A673 (cell line): ENCODE measurements at regions not wholly inside any gene's neighbourhood (a gene's known extent, or its start where the extent isn't known, plus 50 kb on each side); places are given as distances from the start of the nearest gene placed in this dataset.

Experiments
- EZH2 ChIP-seq: fragments of 200-600 bp; sonication (generic); IDR thresholded peaks from 2 replicates; pipeline ENCODE4 v1.6.1; 2017; ENCODE audit warnings: borderline replicate concordance, low read depth, mild to moderate bottlenecking, mixed read lengths, antibody characterized with exemption, low read length; ENCODE audit not compliant: poor library complexity, severe bottlenecking
- TF ChIP-seq, protein P1 (sequence below): fragments of 300-800, 200-600 bp; sonication (generic); conservative IDR thresholded peaks from 2 replicates; pipeline ENCODE4 v1.5.1; 2017; ENCODE audit warnings: low read depth, mild to moderate bottlenecking, antibody characterized with exemption, low read length, moderate library complexity, mixed read lengths

DNA sequence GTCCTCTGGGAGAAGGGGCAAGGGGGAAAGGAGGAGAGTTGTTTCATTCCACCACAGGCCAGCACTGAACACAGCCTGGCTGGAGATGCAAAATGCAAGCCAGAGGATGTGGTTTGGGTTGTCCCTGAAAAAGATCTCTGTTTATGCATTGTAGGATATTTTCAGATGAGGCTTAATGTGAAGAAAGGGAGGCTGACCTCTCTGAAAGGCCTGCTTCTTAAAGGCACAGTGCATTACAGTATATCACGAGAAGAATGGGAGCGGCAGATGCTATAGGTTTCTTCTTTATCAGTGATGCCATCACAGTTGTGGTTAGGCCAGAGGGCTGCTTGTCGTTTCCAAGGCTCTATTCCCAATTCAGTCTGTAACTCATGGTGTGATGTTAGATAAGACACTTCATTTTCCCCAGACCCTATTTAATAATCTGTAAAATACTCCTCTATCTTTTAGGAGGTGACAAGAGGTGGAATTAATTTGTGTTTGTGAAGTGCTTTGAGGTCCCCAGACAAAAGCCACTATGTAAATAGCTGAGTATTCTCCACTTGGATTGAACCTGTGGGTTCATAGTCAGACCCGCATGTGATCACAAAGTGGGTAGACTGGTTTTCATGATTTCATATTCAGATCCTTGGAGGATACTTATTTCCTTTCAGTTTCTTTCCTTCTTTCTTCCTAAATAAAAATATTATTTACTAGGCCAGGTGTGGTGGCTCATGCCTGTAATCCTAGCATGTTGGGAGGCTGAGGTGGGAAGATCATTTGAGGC lies 76.5 kb upstream of the WDR26 start:
- TF ChIP-seq, protein P1, sequence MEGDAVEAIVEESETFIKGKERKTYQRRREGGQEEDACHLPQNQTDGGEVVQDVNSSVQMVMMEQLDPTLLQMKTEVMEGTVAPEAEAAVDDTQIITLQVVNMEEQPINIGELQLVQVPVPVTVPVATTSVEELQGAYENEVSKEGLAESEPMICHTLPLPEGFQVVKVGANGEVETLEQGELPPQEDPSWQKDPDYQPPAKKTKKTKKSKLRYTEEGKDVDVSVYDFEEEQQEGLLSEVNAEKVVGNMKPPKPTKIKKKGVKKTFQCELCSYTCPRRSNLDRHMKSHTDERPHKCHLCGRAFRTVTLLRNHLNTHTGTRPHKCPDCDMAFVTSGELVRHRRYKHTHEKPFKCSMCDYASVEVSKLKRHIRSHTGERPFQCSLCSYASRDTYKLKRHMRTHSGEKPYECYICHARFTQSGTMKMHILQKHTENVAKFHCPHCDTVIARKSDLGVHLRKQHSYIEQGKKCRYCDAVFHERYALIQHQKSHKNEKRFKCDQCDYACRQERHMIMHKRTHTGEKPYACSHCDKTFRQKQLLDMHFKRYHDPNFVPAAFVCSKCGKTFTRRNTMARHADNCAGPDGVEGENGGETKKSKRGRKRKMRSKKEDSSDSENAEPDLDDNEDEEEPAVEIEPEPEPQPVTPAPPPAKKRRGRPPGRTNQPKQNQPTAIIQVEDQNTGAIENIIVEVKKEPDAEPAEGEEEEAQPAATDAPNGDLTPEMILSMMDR: no peak
- no peak for TF ChIP-seq EZH2
